ENCODE measurements at regions not wholly inside any gene's neighbourhood (a gene's known extent, or its start where the extent isn't known, plus 50 kb on each side); places are given as distances from the start of the nearest gene placed in this dataset.

- H4K5ac ChIP-seq (ENCODE audit: low read depth, low read length) = no peak overlapping the region
- no peak overlapping the region for H2BK5ac ChIP-seq (ENCODE audit: low read depth, low read length, poor library complexity, severe bottlenecking)
- H2AK5ac ChIP-seq (ENCODE audit: low read depth, low read length) = no peak overlapping the region
- TF ChIP-seq CEBPB (IDR thresholded peaks at IDR 0.05; ENCODE audit: low read depth, low read length) = no peak
- TF ChIP-seq MXI1 (IDR thresholded peaks at IDR 0.05; ENCODE audit: borderline replicate concordance, low read depth, low read length) = no peak
- ChIA-PET CTCF (interaction anchor here (0.7 kb wide), 1 partner anchor 62 kb away, joined by 3 read pairs; no protein-coding TSS in a partner anchor), POLR2A (ENCODE audit: unreplicated experiment) (no interaction called here)
- no peaks in the 10 kb centered on the region for H3K9me1 ChIP-seq (ENCODE audit: insufficient read depth, low read length)
- H2BK120ac ChIP-seq (ENCODE audit: low read depth, low read length) = no peak overlapping the region
- intact Hi-C loops (cut with micrococcal nuclease) = no loop called here
- H2AK9ac ChIP-seq (replicated peaks; ENCODE audit: low read depth, low read length, poor library complexity) = no peak overlapping the region
- no peaks in the 10 kb centered on the region for H3K36me3 ChIP-seq (ENCODE audit: control insufficient read depth, insufficient read depth, low read length)
- no peak overlapping the region for H2BK20ac ChIP-seq (ENCODE audit: low read depth, low read length)
- BruUV-seq (replicated peaks) = no TSS peak
- H3K23ac ChIP-seq (ENCODE audit: low read depth, low read length) = no peak overlapping the region
- no peak overlapping the region for H2BK15ac ChIP-seq (ENCODE audit: low read depth, low read length)
- H4K8ac ChIP-seq (ENCODE audit: low read depth in 2 of 2, low read length in 2 of 2) = no peak overlapping the region
- no peak overlapping the region for H3K4me3 ChIP-seq (ENCODE audit: insufficient read depth, low read depth, low read length)
- no peak overlapping the region for H3K56ac ChIP-seq (ENCODE audit: extremely low read depth, insufficient read depth, low read length)
- no peaks in the 10 kb centered on the region for H3K27me3 ChIP-seq (ENCODE audit: control insufficient read depth, insufficient read depth, low read length)
- no peak overlapping the region for H3K4ac ChIP-seq (ENCODE audit: low read depth, low read length)
- no peak overlapping the region for H3K27ac ChIP-seq (ENCODE audit: insufficient read depth, low read length)
- no peak overlapping the region for H3K9ac ChIP-seq (ENCODE audit: low read depth, low read length)
- H3K4me1 ChIP-seq (ENCODE audit: control insufficient read depth, insufficient read depth, low read length) = no peaks in the 10 kb centered on the region
- dilution Hi-C loops (cut with HindIII; ENCODE audit: low sequenced_read_pairs, unreplicated experiment) = no loop called here
- DNase-seq (no peak), ATAC-seq (ENCODE audit: low read depth) (no peak)
- H3K18ac ChIP-seq (ENCODE audit: low read depth, low read length) = no peak overlapping the region
- H3K4me2 ChIP-seq (ENCODE audit: low read depth, low read length) = no peak overlapping the region
- H4K91ac ChIP-seq (ENCODE audit: insufficient read depth, low read depth, low read length) = no peak overlapping the region
- no CpG with 5 or more reads among the region's 5 CpGs for WGBS, 2 experiments (ENCODE audit: extremely low coverage in 2 of 2, insufficient read length in 1 of 2)
- no peaks in the 10 kb centered on the region for H3K79me1 ChIP-seq (ENCODE audit: low read depth in 1 of 2, low read length in 2 of 2)
- in situ Hi-C loops (cut with MboI; ENCODE audit: low sequenced_read_pairs) = no loop called here
- H3K9me3 ChIP-seq (ENCODE audit: control insufficient read depth, insufficient read depth, low read length) = no peaks in the 10 kb centered on the region
- no peak overlapping the region for H3K14ac ChIP-seq (replicated peaks; ENCODE audit: low read depth, low read length)
- H2AFZ ChIP-seq (replicated peaks; ENCODE audit: low read length, poor library complexity) = no peak overlapping the region
- H4K20me1 ChIP-seq (ENCODE audit: insufficient read depth, low read length) = no peaks in the 10 kb centered on the region
Measured at GRCh38 chr6:125656287-125656870, 93.1 kb upstream of the HEY2 start.
